CD4-positive, alpha-beta T cell treated with Interleukin-10 for 1 hour (primary cell): ENCODE measurements at regions not wholly inside any gene's neighbourhood (a gene's known extent, or its start where the extent isn't known, plus 50 kb on each side); places are given as distances from the start of the nearest gene placed in this dataset.
"Not testable (repeated sequence)": the region's sequence is repeated elsewhere in the genome, so short reads cannot be mapped to it uniquely, and the experiment has no call there.

Source experiments
- DNase-seq: peaks from one replicate; pipeline ENCODE4 v3.0.0-alpha.2; 2020

DNA sequence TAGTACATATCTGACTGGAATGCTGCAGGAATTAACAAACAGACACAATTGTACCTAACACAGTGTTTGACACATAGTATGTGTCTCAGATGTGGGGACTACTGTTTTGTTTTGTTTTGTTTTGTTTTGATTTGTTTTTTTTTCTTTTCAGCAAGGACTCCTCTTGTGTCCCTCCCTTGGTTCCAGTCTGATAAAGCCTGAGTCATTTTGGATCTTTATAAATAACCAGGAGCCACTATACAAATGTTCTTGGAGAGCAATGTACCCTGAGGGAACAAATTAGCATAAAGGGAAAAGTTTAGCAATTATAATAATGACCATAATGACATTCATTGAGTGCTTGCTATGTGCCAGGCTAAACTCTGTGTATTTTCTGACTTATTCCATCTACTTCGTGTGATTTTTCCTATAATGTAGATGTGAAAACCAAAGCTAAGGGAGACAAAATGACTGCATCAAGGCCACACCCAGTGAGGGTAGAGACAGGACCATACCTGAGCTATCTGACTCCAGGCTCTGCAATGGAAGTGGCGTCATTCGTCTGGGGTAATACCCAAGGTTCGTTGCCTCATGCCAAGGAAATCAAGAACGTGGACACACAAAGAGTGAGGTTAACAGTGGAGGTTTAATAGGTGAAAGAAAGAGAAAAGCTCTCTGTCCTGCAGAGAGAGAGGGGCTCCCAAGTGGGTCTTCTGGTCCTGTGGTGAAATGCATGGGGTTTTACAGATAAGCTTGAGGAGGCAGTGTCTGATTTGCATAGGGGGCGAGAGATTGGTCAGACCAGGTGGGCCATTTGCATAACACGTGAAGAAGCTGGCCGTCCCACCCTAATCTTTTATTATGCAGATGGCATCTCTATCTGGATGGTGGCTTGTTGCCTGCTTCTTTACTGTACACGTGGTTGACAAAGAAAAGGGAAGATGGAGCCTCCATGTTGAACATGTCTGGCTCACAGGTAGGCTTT lies 285.5 kb upstream of the SFSWAP start:
- DNase-seq, result no peak

- DNase-seq, result no peak
Observed at GRCh38 chr12:131428091-131428685, 282.7 kb upstream of the SFSWAP start.

DNA sequence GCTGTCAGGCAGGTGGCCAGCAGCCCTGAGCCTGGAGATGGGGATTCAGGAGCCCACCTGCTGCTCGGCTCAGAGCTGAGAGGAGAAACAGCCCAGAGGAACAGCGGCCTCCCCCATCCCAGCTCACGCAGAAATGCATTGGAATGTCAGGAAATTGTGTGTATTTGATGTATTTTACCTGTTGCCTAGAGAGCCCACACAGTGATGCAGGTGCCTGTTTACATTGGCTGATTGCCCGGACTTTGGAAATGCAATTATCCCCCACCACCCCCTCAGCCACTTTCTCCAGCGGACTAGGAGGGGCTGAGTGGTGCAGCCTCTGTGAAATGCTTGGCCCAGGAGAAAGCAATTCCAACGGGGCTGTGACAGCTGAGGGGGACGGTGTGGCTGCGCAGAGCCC lies 281.7 kb upstream of the SFSWAP start:
- not testable (repeated sequence) for DNase-seq

GRCh38 chr12:131429697-131430096 lies 281.2 kb upstream of the SFSWAP start:
- DNase-seq, result not testable (repeated sequence)

GRCh38 chr12:131430158-131430742 lies 280.6 kb upstream of the SFSWAP start:
- no peak for DNase-seq

DNA sequence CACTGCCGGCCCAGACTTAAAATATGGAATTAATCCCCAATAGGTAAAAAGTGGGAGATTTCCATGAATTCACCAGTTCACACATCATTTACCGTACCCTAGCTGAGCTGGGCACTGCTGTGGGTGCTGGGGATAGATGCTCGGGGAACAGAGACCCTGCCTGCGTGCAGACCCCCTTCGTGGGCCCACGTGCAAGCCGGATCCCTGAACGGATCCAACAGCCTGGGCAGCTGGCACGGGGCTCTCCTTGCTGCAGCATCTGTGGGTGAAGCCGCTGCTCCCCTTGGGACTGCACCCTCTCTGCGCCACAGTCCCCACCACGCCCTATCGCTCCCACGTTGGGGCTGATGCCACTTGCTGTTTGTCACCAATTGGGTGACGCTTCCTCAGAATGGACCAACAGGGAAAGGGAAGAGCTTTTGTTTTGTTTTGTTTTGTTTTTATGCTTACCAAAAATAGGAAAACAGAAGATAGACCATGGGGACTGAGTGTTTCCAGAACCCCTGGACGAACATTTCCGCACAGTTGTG lies 279.7 kb upstream of the SFSWAP start:
- not testable (repeated sequence) for DNase-seq

GRCh38 chr12:131432532-131433260 lies 278.2 kb upstream of the SFSWAP start:
- no peak for DNase-seq

- DNase-seq, result no peak
Observed at GRCh38 chr12:131434208-131435125, 276.4 kb upstream of the SFSWAP start.

GRCh38 chr12:131436922-131437705 lies 273.8 kb upstream of the SFSWAP start:
- no peak for DNase-seq

GRCh38 chr12:131437706-131438492 lies 273.0 kb upstream of the SFSWAP start:
- DNase-seq, result no peak

DNA sequence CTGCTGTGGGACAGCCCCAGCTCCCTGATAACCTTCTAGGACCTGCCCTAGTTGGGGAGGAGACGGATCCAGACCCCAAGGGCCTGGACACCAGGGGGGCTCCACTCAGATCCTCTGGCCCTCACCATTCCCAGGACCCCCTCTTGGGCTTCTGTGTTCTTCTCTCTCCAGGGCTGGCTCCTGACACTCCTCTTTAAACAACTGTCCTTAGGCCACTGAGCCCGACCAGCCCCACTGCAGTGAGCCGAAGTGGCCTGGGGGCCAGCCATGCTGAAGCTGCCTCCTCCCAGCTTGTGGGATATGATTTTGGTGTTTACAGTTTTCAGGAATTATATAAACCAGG lies 272.4 kb upstream of the SFSWAP start:
- DNase-seq, result not testable (repeated sequence)

DNA sequence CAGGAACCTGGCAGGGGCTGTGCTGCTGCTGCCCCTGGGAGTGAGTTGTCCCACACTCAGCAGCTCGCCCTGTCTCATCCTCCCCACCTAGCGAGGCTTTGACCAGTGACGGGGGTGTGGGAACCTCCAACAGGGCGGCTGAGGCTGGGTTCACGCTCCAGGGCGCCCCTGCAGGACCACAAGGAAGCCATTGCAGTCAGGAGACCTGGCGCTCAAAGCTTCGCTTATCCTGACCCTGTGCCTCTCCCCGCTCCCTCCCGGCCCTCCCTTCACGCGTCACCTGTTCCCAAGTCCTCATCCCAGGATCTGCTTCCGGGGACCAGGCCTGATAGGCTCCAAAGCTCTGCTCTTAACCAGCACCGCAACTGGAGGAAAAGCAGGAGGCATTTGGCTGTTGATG lies 272.0 kb upstream of the SFSWAP start:
- DNase-seq, result no peak

DNA sequence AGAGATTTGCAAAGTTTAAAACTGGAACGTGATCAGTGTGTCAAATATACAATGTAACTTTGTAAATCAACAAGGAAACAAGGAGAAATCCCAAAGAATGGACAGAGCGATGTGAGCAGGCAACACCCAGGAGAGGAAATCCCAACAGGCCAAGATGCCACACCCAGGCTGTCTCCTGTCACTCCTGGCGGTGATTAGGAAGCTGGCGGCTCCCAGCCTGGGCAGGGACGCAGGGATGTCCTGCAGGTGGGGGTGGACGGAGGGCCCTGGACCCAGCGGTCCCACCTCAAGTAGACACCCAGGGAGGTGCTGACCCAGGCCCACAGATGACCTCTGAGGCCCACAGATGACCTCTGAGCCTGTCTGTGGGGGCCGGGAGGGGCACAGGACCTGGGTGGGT lies 271.1 kb upstream of the SFSWAP start:
- DNase-seq, result not testable (repeated sequence)

GRCh38 chr12:131440209-131441059 lies 270.5 kb upstream of the SFSWAP start:
- not testable (repeated sequence) for DNase-seq

DNA sequence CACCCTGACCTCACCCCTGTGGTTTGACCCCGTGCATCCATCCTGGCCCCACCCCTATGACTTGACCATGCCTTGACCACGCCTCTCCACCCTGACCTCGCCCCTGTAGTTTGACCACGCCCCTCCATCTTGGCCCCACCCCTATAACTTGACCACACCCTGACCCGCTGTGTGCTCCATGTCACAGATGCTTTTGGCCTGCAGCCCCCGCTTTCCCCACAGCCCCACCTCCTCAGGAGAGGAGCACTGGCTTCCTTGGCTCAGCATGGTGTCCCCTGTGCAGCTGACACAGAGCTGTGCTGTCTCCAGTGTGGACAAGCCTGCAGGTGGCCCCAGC lies 269.9 kb upstream of the SFSWAP start:
- DNase-seq, result no peak

GRCh38 chr12:131441638-131442336 lies 269.1 kb upstream of the SFSWAP start:
- no peak for DNase-seq

DNA sequence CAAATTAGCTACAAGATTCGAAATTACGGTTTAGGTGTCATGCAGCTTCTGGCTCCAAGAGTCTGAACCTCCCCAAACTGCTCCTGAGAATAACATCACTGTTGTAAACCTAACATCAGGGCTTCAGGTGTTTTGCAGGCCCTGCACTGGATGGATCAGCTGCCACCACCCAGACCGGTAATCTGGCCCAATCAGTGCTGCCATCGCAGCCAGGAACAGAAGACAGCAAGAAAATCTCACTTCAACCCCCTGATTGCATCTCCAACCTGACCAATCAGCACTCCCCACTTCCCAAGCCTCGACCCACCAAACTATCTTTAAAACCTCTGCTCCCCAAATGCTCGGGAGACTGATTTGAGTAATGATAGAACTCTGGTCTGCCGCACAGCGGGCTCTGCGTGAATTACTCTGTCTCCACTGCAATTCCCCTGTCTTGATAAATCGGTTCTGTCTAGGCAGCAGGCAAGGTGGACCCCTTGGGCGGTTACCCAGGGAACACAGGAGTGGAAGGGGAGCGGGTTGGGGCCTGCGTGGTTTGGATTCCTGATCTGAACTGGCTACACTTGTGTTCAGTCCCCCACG lies 268.5 kb upstream of the SFSWAP start:
- no peak for DNase-seq
